ES-I3 (cell line): ENCODE measurements at regions not wholly inside any gene's neighbourhood (a gene's known extent, or its start where the extent isn't known, plus 50 kb on each side); places are given as distances from the start of the nearest gene placed in this dataset.

Experiments
- H3K36me3 ChIP-seq: 2 replicates; pipeline ENCODE4 v1.6.1; 2013; ENCODE audit warnings: mild to moderate bottlenecking, low read length, control low read depth, moderate library complexity; ENCODE audit not compliant: insufficient read depth
- H3K4me1 ChIP-seq: 2 replicates; pipeline ENCODE4 v1.6.1; 2013; ENCODE audit warnings: mild to moderate bottlenecking, control low read depth, low read length; ENCODE audit not compliant: insufficient read depth
- H3K9ac ChIP-seq: 2 replicates; pipeline ENCODE4 v1.6.1; 2013; ENCODE audit warnings: low read depth, mild to moderate bottlenecking, low read length, moderate library complexity
- H3K9me3 ChIP-seq: 2 replicates; pipeline ENCODE4 v1.6.1; 2013; ENCODE audit warnings: mild to moderate bottlenecking, low read length, moderate library complexity; ENCODE audit not compliant: control insufficient read depth, insufficient read depth

- H3K4me1 ChIP-seq = peaks cover 5% of the 10 kb centered on the region; the same call in 1 of the 2 replicates
- H3K36me3 ChIP-seq = no peaks in the 10 kb centered on the region
- peaks cover 12% of the 10 kb centered on the region for H3K9me3 ChIP-seq
- H3K9ac ChIP-seq = no peak overlapping the region
Measured at GRCh38 chr10:31731711-31732110, 196.9 kb downstream of the ARHGAP12 start.

- H3K9ac ChIP-seq = no peak overlapping the region
Measured at GRCh38 chr10:31730776-31731175, 197.9 kb downstream of the ARHGAP12 start.

GRCh38 chr10:31728698-31729224 is 199.9 kb downstream of the ARHGAP12 start:
- Histone ChIP-seq H3K9ac (no peak overlapping the region), H3K36me3 (no peaks in the 10 kb centered on the region), H3K9me3 (peaks cover 8% of the 10 kb centered on the region), H3K4me1 (peaks cover 5% of the 10 kb centered on the region; the same call in 1 of the 2 replicates)

More at GRCh38 chr10:31730776-31731175, 197.9 kb downstream of the ARHGAP12 start:
- peaks cover 8% of the 10 kb centered on the region for H3K9me3 ChIP-seq
- H3K36me3 ChIP-seq = no peaks in the 10 kb centered on the region
- H3K4me1 ChIP-seq = peaks cover 5% of the 10 kb centered on the region; the same call in 1 of the 2 replicates

- Histone ChIP-seq H3K4me1 (peaks cover 5% of the 10 kb centered on the region; the same call in 1 of the 2 replicates), H3K9ac (no peak overlapping the region), H3K9me3 (peaks cover 10% of the 10 kb centered on the region), H3K36me3 (no peaks in the 10 kb centered on the region)
Measured at GRCh38 chr10:31725436-31725835, 203.2 kb downstream of the ARHGAP12 start.

GRCh38 chr10:31724296-31724695 is 204.3 kb downstream of the ARHGAP12 start:
- H3K9me3 ChIP-seq = peaks cover 11% of the 10 kb centered on the region
- H3K9ac ChIP-seq = no peak overlapping the region
- H3K4me1 ChIP-seq = peaks cover 3% of the 10 kb centered on the region; the same call in 1 of the 2 replicates
- H3K36me3 ChIP-seq = no peaks in the 10 kb centered on the region

GRCh38 chr10:31723106-31723750 is 205.4 kb downstream of the ARHGAP12 start:
- peaks cover 8% of the 10 kb centered on the region for H3K9me3 ChIP-seq
- H3K4me1 ChIP-seq = no peaks in the 10 kb centered on the region
- H3K36me3 ChIP-seq = no peaks in the 10 kb centered on the region
- no peak overlapping the region for H3K9ac ChIP-seq

- Histone ChIP-seq H3K4me1 (no peaks in the 10 kb centered on the region), H3K36me3 (no peaks in the 10 kb centered on the region), H3K9me3 (peaks cover 2% of the 10 kb centered on the region), H3K9ac (no peak overlapping the region)
Measured at GRCh38 chr10:31721096-31721495, 207.5 kb downstream of the ARHGAP12 start.

- Histone ChIP-seq H3K9ac (no peak overlapping the region), H3K9me3 (peaks cover 2% of the 10 kb centered on the region), H3K36me3 (no peaks in the 10 kb centered on the region), H3K4me1 (no peaks in the 10 kb centered on the region)
Measured at GRCh38 chr10:31720546-31720945, 208.1 kb downstream of the ARHGAP12 start.

- peaks cover 24% of the 10 kb centered on the region for H3K4me1 ChIP-seq
- peaks cover 12% of the 10 kb centered on the region for H3K9me3 ChIP-seq
- H3K9ac ChIP-seq = no peak overlapping the region
- no peaks in the 10 kb centered on the region for H3K36me3 ChIP-seq
Measured at GRCh38 chr10:31709476-31709875, 219.2 kb downstream of the ARHGAP12 start.

GRCh38 chr10:31709028-31709427 is 219.6 kb downstream of the ARHGAP12 start:
- Histone ChIP-seq H3K9me3 (peaks cover 16% of the 10 kb centered on the region), H3K9ac (no peak overlapping the region), H3K4me1 (peaks cover 24% of the 10 kb centered on the region), H3K36me3 (no peaks in the 10 kb centered on the region)

GRCh38 chr10:31708474-31708873 is 220.2 kb downstream of the ARHGAP12 start:
- Histone ChIP-seq H3K9ac (no peak overlapping the region), H3K9me3 (peaks cover 20% of the 10 kb centered on the region), H3K4me1 (peaks cover 24% of the 10 kb centered on the region), H3K36me3 (no peaks in the 10 kb centered on the region)

GRCh38 chr10:31708046-31708445 is 220.6 kb downstream of the ARHGAP12 start:
- H3K9me3 ChIP-seq = peaks cover 24% of the 10 kb centered on the region
- peak overlapping the region; percentile 1; the same call in 1 of the 2 replicates for H3K9ac ChIP-seq
- no peaks in the 10 kb centered on the region for H3K36me3 ChIP-seq
- H3K4me1 ChIP-seq = peaks cover 24% of the 10 kb centered on the region

- no peaks in the 10 kb centered on the region for H3K36me3 ChIP-seq
- H3K4me1 ChIP-seq = peaks cover 24% of the 10 kb centered on the region
- H3K9ac ChIP-seq = peak overlapping the region; percentile 1; the same call in 1 of the 2 replicates
- H3K9me3 ChIP-seq = peaks cover 29% of the 10 kb centered on the region
Measured at GRCh38 chr10:31707093-31708039, 221.3 kb downstream of the ARHGAP12 start.

- Histone ChIP-seq H3K9me3 (peaks cover 26% of the 10 kb centered on the region; the same call in 1 of the 2 replicates), H3K4me1 (peaks cover 24% of the 10 kb centered on the region), H3K36me3 (no peaks in the 10 kb centered on the region), H3K9ac (no peak overlapping the region)
Measured at GRCh38 chr10:31706464-31707092, 222.1 kb downstream of the ARHGAP12 start.
